ENCODE measurements at regions not wholly inside any gene's neighbourhood (a gene's known extent, or its start where the extent isn't known, plus 50 kb on each side); places are given as distances from the start of the nearest gene placed in this dataset.

- no peak for TF ChIP-seq CTCF (IDR thresholded peaks at IDR 0.05; ENCODE audit: low read depth, low read length)
- no peak for TF ChIP-seq POLR2A (IDR thresholded peaks at IDR 0.05; ENCODE audit: extremely low read depth, insufficient read length)
Observed at GRCh38 chr16:26651464-26651863, 415.3 kb upstream of the C16orf82 start.
